ENCODE measurements at regions not wholly inside any gene's neighbourhood (a gene's known extent, or its start where the extent isn't known, plus 50 kb on each side); places are given as distances from the start of the nearest gene placed in this dataset.

- no peak overlapping the region for H2AFZ ChIP-seq (ENCODE audit: low read depth)
- H3K4me3 ChIP-seq (ENCODE audit: low read depth in 2 of 2, low read length in 1 of 2): no peak overlapping the region
- 89% methylated on average over 3 of the region's 3 CpGs for WGBS (ENCODE audit: low lambda C conversion rate)
- H4K20me1 ChIP-seq (ENCODE audit: insufficient read depth): no peaks in the 10 kb centered on the region
- H3K4me1 ChIP-seq (ENCODE audit: control insufficient read depth in 1 of 2, insufficient read depth in 2 of 2, low read depth in 1 of 2, low read length in 1 of 2): no peaks in the 10 kb centered on the region
- no peak overlapping the region for H3K4me2 ChIP-seq
- no peaks in the 10 kb centered on the region for H3K79me2 ChIP-seq (ENCODE audit: insufficient read depth)
- ChIA-PET POLR2A (no interaction called here), CTCF (interaction anchor here (0.6 kb wide), 1 partner anchor 259 kb away, joined by 3 read pairs; no protein-coding TSS in a partner anchor)
- no peaks in the 10 kb centered on the region for H3K9me3 ChIP-seq
- no peaks in the 10 kb centered on the region for H3K27me3 ChIP-seq (ENCODE audit: insufficient read depth)
- H3F3A ChIP-seq (replicated peaks; ENCODE audit: insufficient read depth): no peaks in the 10 kb centered on the region
- TF ChIP-seq, protein P1, sequence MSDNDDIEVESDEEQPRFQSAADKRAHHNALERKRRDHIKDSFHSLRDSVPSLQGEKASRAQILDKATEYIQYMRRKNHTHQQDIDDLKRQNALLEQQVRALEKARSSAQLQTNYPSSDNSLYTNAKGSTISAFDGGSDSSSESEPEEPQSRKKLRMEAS (IDR thresholded peaks at IDR 0.05; ENCODE audit: low read depth): no peak
- no peak for TF ChIP-seq NFIC (IDR thresholded peaks at IDR 0.05; ENCODE audit: borderline replicate concordance)
- TF ChIP-seq TAF1 (IDR thresholded peaks at IDR 0.05; ENCODE audit: borderline replicate concordance, low read depth, low read length): no peak
- no peak for TF ChIP-seq RXRA (IDR thresholded peaks at IDR 0.05; ENCODE audit: borderline replicate concordance, low read depth)
- TF ChIP-seq FOSL2 (IDR thresholded peaks at IDR 0.05; ENCODE audit: borderline replicate concordance, low read depth): no peak
- TF ChIP-seq POLR2AphosphoS5 (IDR thresholded peaks at IDR 0.05; ENCODE audit: low read depth, low read length): no peak
- TF ChIP-seq, protein P2, sequence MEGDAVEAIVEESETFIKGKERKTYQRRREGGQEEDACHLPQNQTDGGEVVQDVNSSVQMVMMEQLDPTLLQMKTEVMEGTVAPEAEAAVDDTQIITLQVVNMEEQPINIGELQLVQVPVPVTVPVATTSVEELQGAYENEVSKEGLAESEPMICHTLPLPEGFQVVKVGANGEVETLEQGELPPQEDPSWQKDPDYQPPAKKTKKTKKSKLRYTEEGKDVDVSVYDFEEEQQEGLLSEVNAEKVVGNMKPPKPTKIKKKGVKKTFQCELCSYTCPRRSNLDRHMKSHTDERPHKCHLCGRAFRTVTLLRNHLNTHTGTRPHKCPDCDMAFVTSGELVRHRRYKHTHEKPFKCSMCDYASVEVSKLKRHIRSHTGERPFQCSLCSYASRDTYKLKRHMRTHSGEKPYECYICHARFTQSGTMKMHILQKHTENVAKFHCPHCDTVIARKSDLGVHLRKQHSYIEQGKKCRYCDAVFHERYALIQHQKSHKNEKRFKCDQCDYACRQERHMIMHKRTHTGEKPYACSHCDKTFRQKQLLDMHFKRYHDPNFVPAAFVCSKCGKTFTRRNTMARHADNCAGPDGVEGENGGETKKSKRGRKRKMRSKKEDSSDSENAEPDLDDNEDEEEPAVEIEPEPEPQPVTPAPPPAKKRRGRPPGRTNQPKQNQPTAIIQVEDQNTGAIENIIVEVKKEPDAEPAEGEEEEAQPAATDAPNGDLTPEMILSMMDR (IDR thresholded peaks at IDR 0.05): no peak
- no peak for TF ChIP-seq EP300 (IDR thresholded peaks at IDR 0.05; ENCODE audit: borderline replicate concordance in 1 of 2, low read depth in 1 of 2, low read length in 1 of 2)
- TF ChIP-seq SIN3A (IDR thresholded peaks at IDR 0.05; ENCODE audit: borderline replicate concordance, low read depth, low read length): no peak
- H3K9me2 ChIP-seq: no peaks in the 10 kb centered on the region
- peaks cover 53 to 90% of the 10 kb centered on the region in 2 experiments for H3K36me3 ChIP-seq (replicated peaks in 1 of 2; ENCODE audit: control insufficient read depth in 1 of 2, insufficient read depth in 2 of 2, low read length in 1 of 2)
- no peak for DNase-seq
- no peak overlapping the region for H3K27ac ChIP-seq (ENCODE audit: low read depth in 2 of 2, low read length in 1 of 2)
- H3K9ac ChIP-seq: no peak overlapping the region
Observed at GRCh38 chr19:5213667-5214066, 126.9 kb downstream of the PTPRS start.

DNA sequence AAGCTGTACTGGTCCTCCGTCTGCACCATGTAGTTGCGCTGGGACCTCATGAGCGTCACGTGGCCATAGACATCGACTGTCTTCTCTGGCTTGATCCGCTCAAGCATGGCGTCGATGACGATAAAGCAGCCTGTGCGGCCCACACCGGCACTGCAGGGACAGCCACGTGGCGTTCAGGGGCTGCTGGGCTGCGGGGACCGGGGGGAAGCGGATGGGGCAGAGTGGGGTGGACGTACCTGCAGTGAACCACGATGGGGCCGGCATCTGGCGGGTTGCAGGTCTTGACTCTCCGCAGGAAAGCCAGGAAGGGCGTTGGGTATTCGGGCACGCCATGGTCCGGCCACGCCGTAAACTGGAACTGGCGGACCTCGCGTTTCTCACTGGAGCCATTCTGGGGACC, 128.5 kb downstream of the PTPRS start:
- CTCF ChIA-PET: no interaction called here
- WGBS (ENCODE audit: low lambda C conversion rate): 93% methylated on average over 30 of the region's 30 CpGs
- Histone ChIP-seq H3K4me3 (ENCODE audit: low read depth in 2 of 2, low read length in 1 of 2) (no peak overlapping the region; a peak in 1 of 4 replicates), H4K20me1 (ENCODE audit: insufficient read depth) (no peaks in the 10 kb centered on the region), H3K9me2 (no peaks in the 10 kb centered on the region), H3K9me3 (no peaks in the 10 kb centered on the region), H3K27me3 (ENCODE audit: insufficient read depth) (no peaks in the 10 kb centered on the region), H2AFZ (ENCODE audit: low read depth) (no peak overlapping the region), H3F3A (replicated peaks; ENCODE audit: insufficient read depth) (no peaks in the 10 kb centered on the region), H3K4me2 (no peak overlapping the region), H3K4me1 (ENCODE audit: control insufficient read depth in 1 of 2, insufficient read depth in 2 of 2, low read depth in 1 of 2, low read length in 1 of 2) (no peaks in the 10 kb centered on the region), H3K36me3 (replicated peaks in 1 of 2; ENCODE audit: control insufficient read depth in 1 of 2, insufficient read depth in 2 of 2, low read length in 1 of 2) (peaks cover 39 to 81% of the 10 kb centered on the region in 2 experiments), H3K9ac (no peak overlapping the region), H3K79me2 (ENCODE audit: insufficient read depth) (no peaks in the 10 kb centered on the region), H3K27ac (ENCODE audit: low read depth in 2 of 2, low read length in 1 of 2) (no peak overlapping the region)
- DNase-seq: no peak
- POLR2A ChIA-PET: no interaction called here
- TF ChIP-seq RAD21 (IDR thresholded peaks at IDR 0.05; ENCODE audit: low read length): no peak
- TF ChIP-seq TCF12 (IDR thresholded peaks at IDR 0.05): no peak
- TF ChIP-seq CHD2 (IDR thresholded peaks at IDR 0.05; ENCODE audit: low read length, partially characterized antibody): no peak
- TF ChIP-seq POLR2AphosphoS5 (IDR thresholded peaks at IDR 0.05; ENCODE audit: low read depth, low read length): no peak
- no peak for TF ChIP-seq FOXJ3 (CRISPR knock-in tag; IDR thresholded peaks at IDR 0.05)
- no peak for TF ChIP-seq MEF2A (IDR thresholded peaks at IDR 0.05; ENCODE audit: borderline replicate concordance, low read depth)
- TF ChIP-seq RFX5 (IDR thresholded peaks at IDR 0.05; ENCODE audit: low read length): no peak
- TF ChIP-seq, protein P1 (IDR thresholded peaks at IDR 0.05; ENCODE audit: low read depth): no peak
- no peak for TF ChIP-seq RCOR1 (IDR thresholded peaks at IDR 0.05; ENCODE audit: low read length)
- no peak for TF ChIP-seq USF2 (IDR thresholded peaks at IDR 0.05; ENCODE audit: borderline replicate concordance, low read depth, low read length)
- no peak for TF ChIP-seq TAF1 (IDR thresholded peaks at IDR 0.05; ENCODE audit: borderline replicate concordance, low read depth, low read length)
- no peak for TF ChIP-seq USF1 (IDR thresholded peaks at IDR 0.05; ENCODE audit: borderline replicate concordance, low read depth)
- TF ChIP-seq ELF1 (IDR thresholded peaks at IDR 0.05): no peak
- TF ChIP-seq, protein P2 (IDR thresholded peaks at IDR 0.05): no peak
- no peak for TF ChIP-seq ZBTB33 (IDR thresholded peaks at IDR 0.05; ENCODE audit: borderline replicate concordance, low read depth)

Data from SK-N-SH (cell line).